ENCODE measurements at regions not wholly inside any gene's neighbourhood (a gene's known extent, or its start where the extent isn't known, plus 50 kb on each side); places are given as distances from the start of the nearest gene placed in this dataset.

DNA sequence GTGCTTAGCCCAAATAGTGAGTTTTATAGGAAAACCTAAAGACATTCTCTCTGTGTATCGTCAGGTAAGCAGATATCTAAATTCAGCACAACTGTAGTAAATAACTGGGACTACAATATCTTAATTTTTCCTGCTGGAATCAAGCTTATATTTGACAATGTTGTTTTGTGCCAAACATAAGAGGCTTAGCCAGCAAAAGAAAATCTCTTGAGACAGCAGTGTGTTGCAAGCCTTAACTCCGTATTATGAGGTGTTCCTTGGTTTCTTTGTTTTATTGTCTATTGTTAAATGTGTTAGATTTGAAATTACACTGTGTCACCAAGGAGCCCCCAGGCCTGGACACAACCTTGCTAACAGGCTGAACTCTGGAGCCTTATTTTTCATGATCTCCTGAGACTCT lies 1570.6 kb upstream of the GOT2 start:
- TF ChIP-seq, protein P1, sequence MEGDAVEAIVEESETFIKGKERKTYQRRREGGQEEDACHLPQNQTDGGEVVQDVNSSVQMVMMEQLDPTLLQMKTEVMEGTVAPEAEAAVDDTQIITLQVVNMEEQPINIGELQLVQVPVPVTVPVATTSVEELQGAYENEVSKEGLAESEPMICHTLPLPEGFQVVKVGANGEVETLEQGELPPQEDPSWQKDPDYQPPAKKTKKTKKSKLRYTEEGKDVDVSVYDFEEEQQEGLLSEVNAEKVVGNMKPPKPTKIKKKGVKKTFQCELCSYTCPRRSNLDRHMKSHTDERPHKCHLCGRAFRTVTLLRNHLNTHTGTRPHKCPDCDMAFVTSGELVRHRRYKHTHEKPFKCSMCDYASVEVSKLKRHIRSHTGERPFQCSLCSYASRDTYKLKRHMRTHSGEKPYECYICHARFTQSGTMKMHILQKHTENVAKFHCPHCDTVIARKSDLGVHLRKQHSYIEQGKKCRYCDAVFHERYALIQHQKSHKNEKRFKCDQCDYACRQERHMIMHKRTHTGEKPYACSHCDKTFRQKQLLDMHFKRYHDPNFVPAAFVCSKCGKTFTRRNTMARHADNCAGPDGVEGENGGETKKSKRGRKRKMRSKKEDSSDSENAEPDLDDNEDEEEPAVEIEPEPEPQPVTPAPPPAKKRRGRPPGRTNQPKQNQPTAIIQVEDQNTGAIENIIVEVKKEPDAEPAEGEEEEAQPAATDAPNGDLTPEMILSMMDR (IDR thresholded peaks at IDR 0.05), result no peak
- no peak for TF ChIP-seq POLR2A (IDR thresholded peaks at IDR 0.05)

Measured in lower leg skin (tissue), 3 donors.